Stimulated activated CD4-positive, alpha-beta T cell treated with anti-CD3 and anti-CD28 coated beads, TNF-alpha, amount 100 ng/mL, for 48 hours (primary cell): ENCODE measurements at regions not wholly inside any gene's neighbourhood (a gene's known extent, or its start where the extent isn't known, plus 50 kb on each side); places are given as distances from the start of the nearest gene placed in this dataset.

Source experiments
- DNase-seq, 3 donors: peaks; one replicate each; pipeline ENCODE4 v3.0.0-alpha.2; 2020; ENCODE audit warnings: low read depth in 3 of 3

- no peak for DNase-seq
These were observed 345.9 kb upstream of the SMIM30 start for GRCh38 chr7:113464096-113464855.

- no peak for DNase-seq
These were observed 341.7 kb upstream of the SMIM30 start for GRCh38 chr7:113460067-113460466.

GRCh38 chr7:113456533-113456932 lies 338.2 kb upstream of the SMIM30 start:
- no peak for DNase-seq

GRCh38 chr7:113454597-113455169 lies 336.3 kb upstream of the SMIM30 start:
- no peak for DNase-seq

- no peak for DNase-seq
These were observed 333.9 kb upstream of the SMIM30 start for GRCh38 chr7:113452245-113452644.

- no peak for DNase-seq
These were observed 328.4 kb upstream of the SMIM30 start for GRCh38 chr7:113446791-113447190.

GRCh38 chr7:113446391-113446790 lies 328.0 kb upstream of the SMIM30 start:
- DNase-seq: no peak

- no peak for DNase-seq
These were observed 325.9 kb upstream of the SMIM30 start for GRCh38 chr7:113444261-113444660.

- DNase-seq: no peak
These were observed 321.8 kb upstream of the SMIM30 start for GRCh38 chr7:113440173-113440572.

GRCh38 chr7:113431406-113431805 lies 313.1 kb upstream of the SMIM30 start:
- DNase-seq: no peak

GRCh38 chr7:113424185-113424817 lies 305.9 kb upstream of the SMIM30 start:
- no peak for DNase-seq

GRCh38 chr7:113421696-113422330 lies 303.5 kb upstream of the SMIM30 start:
- peak; percentile 52 to 74 (median 62) for DNase-seq

GRCh38 chr7:113414401-113415035 lies 296.2 kb upstream of the SMIM30 start:
- DNase-seq: no peak

GRCh38 chr7:113412410-113412809 lies 294.1 kb upstream of the SMIM30 start:
- no peak for DNase-seq

GRCh38 chr7:113410796-113411195 lies 292.4 kb upstream of the SMIM30 start:
- no peak for DNase-seq

GRCh38 chr7:113408999-113409398 lies 290.6 kb upstream of the SMIM30 start:
- no peak for DNase-seq

- no peak for DNase-seq
These were observed 287.1 kb upstream of the SMIM30 start for GRCh38 chr7:113405296-113406056.

GRCh38 chr7:113404245-113404644 lies 285.9 kb upstream of the SMIM30 start:
- no peak for DNase-seq

- DNase-seq: no peak
These were observed 284.1 kb upstream of the SMIM30 start for GRCh38 chr7:113402482-113402881.

- no peak for DNase-seq
These were observed 283.7 kb upstream of the SMIM30 start for GRCh38 chr7:113402005-113402404.

- no peak for DNase-seq
These were observed 276.5 kb upstream of the SMIM30 start for GRCh38 chr7:113394856-113395255.
